ENCODE measurements at regions not wholly inside any gene's neighbourhood (a gene's known extent, or its start where the extent isn't known, plus 50 kb on each side); places are given as distances from the start of the nearest gene placed in this dataset.

GRCh38 chr12:60148831-60149230, 553.0 kb downstream of the SLC16A7 start:
- no peak overlapping the region for H3K9ac ChIP-seq (ENCODE audit: low read length)
- 0 out of 2 replicates have a peak overlapping the region, but pooled peaks have one; percentile 13 for H3K4me2 ChIP-seq (ENCODE audit: low read length)
- TF ChIP-seq ZFX (IDR thresholded peaks at IDR 0.05) (no peak), JUND (IDR thresholded peaks at IDR 0.05) (no peak), POLR2A (IDR thresholded peaks at IDR 0.05; ENCODE audit: borderline replicate concordance, extremely low read depth, insufficient read depth, insufficient read length) (no peak), MAX (IDR thresholded peaks at IDR 0.05) (no peak), POLR2AphosphoS5 (IDR thresholded peaks at IDR 0.05; ENCODE audit: low read depth, low read length) (no peak), REST (IDR thresholded peaks at IDR 0.05; ENCODE audit: low read depth) (no peak), TCF7L2 (IDR thresholded peaks at IDR 0.05; ENCODE audit: borderline replicate concordance, extremely low read depth, insufficient read depth, insufficient read length) (no peak)
- TF ChIP-seq, protein P1, sequence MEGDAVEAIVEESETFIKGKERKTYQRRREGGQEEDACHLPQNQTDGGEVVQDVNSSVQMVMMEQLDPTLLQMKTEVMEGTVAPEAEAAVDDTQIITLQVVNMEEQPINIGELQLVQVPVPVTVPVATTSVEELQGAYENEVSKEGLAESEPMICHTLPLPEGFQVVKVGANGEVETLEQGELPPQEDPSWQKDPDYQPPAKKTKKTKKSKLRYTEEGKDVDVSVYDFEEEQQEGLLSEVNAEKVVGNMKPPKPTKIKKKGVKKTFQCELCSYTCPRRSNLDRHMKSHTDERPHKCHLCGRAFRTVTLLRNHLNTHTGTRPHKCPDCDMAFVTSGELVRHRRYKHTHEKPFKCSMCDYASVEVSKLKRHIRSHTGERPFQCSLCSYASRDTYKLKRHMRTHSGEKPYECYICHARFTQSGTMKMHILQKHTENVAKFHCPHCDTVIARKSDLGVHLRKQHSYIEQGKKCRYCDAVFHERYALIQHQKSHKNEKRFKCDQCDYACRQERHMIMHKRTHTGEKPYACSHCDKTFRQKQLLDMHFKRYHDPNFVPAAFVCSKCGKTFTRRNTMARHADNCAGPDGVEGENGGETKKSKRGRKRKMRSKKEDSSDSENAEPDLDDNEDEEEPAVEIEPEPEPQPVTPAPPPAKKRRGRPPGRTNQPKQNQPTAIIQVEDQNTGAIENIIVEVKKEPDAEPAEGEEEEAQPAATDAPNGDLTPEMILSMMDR (IDR thresholded peaks at IDR 0.05 in 2 of 3, conservative IDR thresholded peaks at IDR 0.05 in 1 of 3; ENCODE audit: borderline replicate concordance in 1 of 3, insufficient read depth in 1 of 3, low read depth in 2 of 3, low read length in 2 of 3) = no peak
- TF ChIP-seq, protein P2, sequence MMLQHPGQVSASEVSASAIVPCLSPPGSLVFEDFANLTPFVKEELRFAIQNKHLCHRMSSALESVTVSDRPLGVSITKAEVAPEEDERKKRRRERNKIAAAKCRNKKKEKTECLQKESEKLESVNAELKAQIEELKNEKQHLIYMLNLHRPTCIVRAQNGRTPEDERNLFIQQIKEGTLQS (IDR thresholded peaks at IDR 0.05) = no peak
- no peak overlapping the region for H3K27ac ChIP-seq (ENCODE audit: low read depth, low read length)
- no peaks in the 10 kb centered on the region for H3K79me2 ChIP-seq (ENCODE audit: insufficient read depth, low read length)
- peak overlapping the region; percentile 62 for H2AFZ ChIP-seq (ENCODE audit: low read depth, low read length, poor library complexity, severe bottlenecking)
- ATAC-seq = peak; percentile 36; the same call in 1 of the 2 replicates
- no peak overlapping the region for H3K4me3 ChIP-seq (replicated peaks in 1 of 2; ENCODE audit: low read depth in 1 of 2, low read length in 2 of 2)
- H3K9me2 ChIP-seq (ENCODE audit: insufficient read depth) = no peaks in the 10 kb centered on the region
- no peaks in the 10 kb centered on the region for H4K20me1 ChIP-seq (ENCODE audit: insufficient read depth)
- ChIA-PET RAD21 (ENCODE audit: low non-redundant PET in 1 of 2, low total read pairs in 2 of 2, uncharacterized antibody in 2 of 2, unreplicated experiment in 2 of 2) (no interaction called here), CTCF (no interaction called here), POLR2A (no interaction called here)
- intact Hi-C loops (cut with micrococcal nuclease) = no loop called here
- H3K4me1 ChIP-seq (ENCODE audit: control insufficient read depth in 1 of 2, insufficient read depth in 2 of 2, low read length in 2 of 2) = peaks cover 0 to 11% of the 10 kb centered on the region in 2 experiments; a peak in 3 of 4 replicates
- H3K36me3 ChIP-seq (ENCODE audit: control insufficient read depth in 1 of 2, insufficient read depth in 2 of 2, low read length in 2 of 2) = no peaks in the 10 kb centered on the region
- DNase-seq (ENCODE audit: low read depth, low spot score) = peak; percentile 4
- H3K9me3 ChIP-seq (ENCODE audit: control insufficient read depth in 1 of 2, insufficient read depth in 1 of 2, low read depth in 1 of 2, low read length in 2 of 2) = no peaks in the 10 kb centered on the region
- no TSS peak for BruUV-seq (replicated peaks)
- no peaks in the 10 kb centered on the region for H3K27me3 ChIP-seq (ENCODE audit: insufficient read depth, low read length)
